Caki2 (cell line): ENCODE measurements at regions not wholly inside any gene's neighbourhood (a gene's known extent, or its start where the extent isn't known, plus 50 kb on each side); places are given as distances from the start of the nearest gene placed in this dataset.
"Not testable (repeated sequence)": the region's sequence is repeated elsewhere in the genome, so short reads cannot be mapped to it uniquely, and the experiment has no call there.

ENCODE experiments used
- DNase-seq: peaks from one replicate; pipeline ENCODE4 v3.0.0-alpha.2; 2015; ENCODE audit warnings: low read depth
- in situ Hi-C: cut with HindIII; loops from 2 replicates; pipeline ENCODE4 v1.10.0; 2016; ENCODE audit warnings: low sequenced_read_pairs, low pct_unique_long_range_greater_than_20kb, mixed read lengths

- no peak for DNase-seq
- in situ Hi-C loops = no loop called here
These were observed 128.9 kb downstream of the RTP4 start for GRCh38 chr3:187497052-187497451.

GRCh38 chr3:187494056-187494455 is 125.9 kb downstream of the RTP4 start:
- DNase-seq, in situ Hi-C loops: not testable (repeated sequence)

GRCh38 chr3:187491371-187491770 is 123.2 kb downstream of the RTP4 start:
- in situ Hi-C loops = no loop called here

GRCh38 chr3:187490366-187490765 is 122.2 kb downstream of the RTP4 start:
- peak; percentile 18 for DNase-seq
- in situ Hi-C loops = no loop called here

More at GRCh38 chr3:187491371-187491770, 123.2 kb downstream of the RTP4 start:
- DNase-seq = no peak

GRCh38 chr3:187484547-187485295 is 116.5 kb downstream of the RTP4 start:
- in situ Hi-C loops = no loop called here
- DNase-seq = no peak

- no peak for DNase-seq
- in situ Hi-C loops = no loop called here
These were observed 113.2 kb downstream of the RTP4 start for GRCh38 chr3:187481426-187481825.

- in situ Hi-C loops = not testable (repeated sequence)
These were observed 107.4 kb downstream of the RTP4 start for GRCh38 chr3:187475613-187476012.

GRCh38 chr3:187473778-187474406 is 105.7 kb downstream of the RTP4 start:
- no peak for DNase-seq
- in situ Hi-C loops = no loop called here

More at GRCh38 chr3:187475613-187476012, 107.4 kb downstream of the RTP4 start:
- DNase-seq = peak; percentile 26

- in situ Hi-C loops, DNase-seq: not testable (repeated sequence)
These were observed 98.1 kb downstream of the RTP4 start for GRCh38 chr3:187466306-187466705.

- in situ Hi-C loops = no loop called here
- DNase-seq = no peak
These were observed 97.3 kb downstream of the RTP4 start for GRCh38 chr3:187465503-187465902.

- in situ Hi-C loops = no loop called here
- no peak for DNase-seq
These were observed 96.5 kb downstream of the RTP4 start for GRCh38 chr3:187464682-187465081.

GRCh38 chr3:187458921-187459320 is 90.7 kb downstream of the RTP4 start:
- in situ Hi-C loops = no loop called here
- DNase-seq = no peak

GRCh38 chr3:187458383-187458782 is 90.2 kb downstream of the RTP4 start:
- no peak for DNase-seq
- in situ Hi-C loops = no loop called here

- in situ Hi-C loops = no loop called here
- DNase-seq = no peak
These were observed 88.1 kb downstream of the RTP4 start for GRCh38 chr3:187456250-187456649.

GRCh38 chr3:187454085-187454815 is 86.1 kb downstream of the RTP4 start:
- in situ Hi-C loops = no loop called here
- no peak for DNase-seq

- in situ Hi-C loops = no loop called here
- DNase-seq = no peak
These were observed 82.4 kb downstream of the RTP4 start for GRCh38 chr3:187450431-187451190.

GRCh38 chr3:187448674-187449073 is 80.5 kb downstream of the RTP4 start:
- no peak for DNase-seq
- in situ Hi-C loops = no loop called here

- in situ Hi-C loops = no loop called here
- DNase-seq = no peak
These were observed 79.6 kb downstream of the RTP4 start for GRCh38 chr3:187447737-187448136.
